HepG2 (cell line): ENCODE measurements at regions not wholly inside any gene's neighbourhood (a gene's known extent, or its start where the extent isn't known, plus 50 kb on each side); places are given as distances from the start of the nearest gene placed in this dataset.

Experiments
- ATAC-seq: fragments of 200-7000 bp; cut with Tn5 transposase; 3 replicates; pipeline ENCODE4 v1.9.1; 2020; ENCODE audit warnings: mild to moderate bottlenecking, moderate library complexity
- BruUV-seq: library from RNA; stranded (reverse); fragments of 400-500 nt; replicated peaks from 2 replicates; lab custom pipeline; 2021; lab: Mats Ljungman, UMichigan
- CTCF ChIA-PET: fragments of 300-600 bp; formaldehyde crosslinking; extraction: SDS; loops from one replicate; lab custom pipeline; 2021; ENCODE audit warnings: low total read pairs, inconsistent platforms, low intra/inter-chr PET ratio; lab: Yijun Ruan, JAX
- POLR2A ChIA-PET: fragments of 350-600 bp; sonication (Branson Sonifier 250); formaldehyde crosslinking; loops from one replicate; lab custom pipeline; 2020; ENCODE audit warnings: antibody characterized with exemption, inconsistent platforms; lab: Yijun Ruan, JAX
- DNase-seq: peaks from one replicate; pipeline ENCODE4 v3.0.0-alpha.2; 2015; ENCODE audit warnings: low spot score
- FAIRE-seq: peaks from 3 replicates; lab custom pipeline; 2011; peaks lifted over from hg19 to GRCh38; lab: Jason Lieb, UNC
- H2AFZ ChIP-seq: one replicate; pipeline ENCODE4 v1.6.1; 2011; ENCODE audit warnings: low read length, inconsistent platforms
- H3K27ac ChIP-seq: fragments of 300-600 bp; 3 replicates; pipeline ENCODE4 v1.8.0; 2011; ENCODE audit warnings: mixed run types, mild to moderate bottlenecking, mixed read lengths, low read length, inconsistent platforms; ENCODE audit not compliant: insufficient read depth; ENCODE audit errors: extremely low read length
- H3K27me3 ChIP-seq, 2 experiments: fragments of 200-600 bp in 1 of 2; 2 replicates in 1 of 2; 3 replicates in 1 of 2; pipeline versions ENCODE4 v1.6.0 to v1.8.0; 2011; ENCODE audit warnings: low read length in 2 of 2, mild to moderate bottlenecking in 2 of 2, moderate library complexity in 2 of 2, inconsistent platforms in 1 of 2; ENCODE audit not compliant: insufficient read depth in 2 of 2, control insufficient read depth in 1 of 2
- H3K36me3 ChIP-seq, 2 experiments: fragments of 200-600 bp in 1 of 2; replicated peaks in 1 of 2; 2 replicates in 1 of 2; 3 replicates in 1 of 2; pipeline versions ENCODE4 v1.5.1 to v1.8.0; 2011; ENCODE audit warnings: low read length in 2 of 2, inconsistent platforms in 1 of 2; ENCODE audit not compliant: insufficient read depth in 2 of 2, control insufficient read depth in 1 of 2
- H3K4me1 ChIP-seq: 2 replicates; pipeline ENCODE4 v1.5.1; 2012; ENCODE audit warnings: low read length, inconsistent platforms; ENCODE audit not compliant: insufficient read depth
- H3K4me2 ChIP-seq: 2 replicates; pipeline ENCODE4 v1.6.0; 2011; ENCODE audit warnings: low read depth, low read length, inconsistent platforms
- H3K4me3 ChIP-seq, 3 experiments: fragments of 200-600 bp in 1 of 3; sonication (generic), shearing (Covaris generic) in 1 of 3; replicated peaks in 1 of 3; 2 replicates each; pipeline ENCODE4 v1.5.1; 2011 to 2016; ENCODE audit warnings: low read length in 3 of 3, inconsistent platforms in 2 of 3, low read depth in 2 of 3, mild to moderate bottlenecking in 2 of 3, control low read depth in 1 of 3, mixed read lengths in 1 of 3; ENCODE audit not compliant: insufficient read depth in 1 of 3
- H3K79me2 ChIP-seq: one replicate; pipeline ENCODE4 v1.6.1; 2011; ENCODE audit warnings: low read length, inconsistent platforms; ENCODE audit not compliant: insufficient read depth
- H3K9ac ChIP-seq: 2 replicates; pipeline ENCODE4 v1.6.0; 2011; ENCODE audit warnings: mild to moderate bottlenecking, low read depth, low read length, inconsistent platforms; ENCODE audit not compliant: insufficient read depth
- H3K9me3 ChIP-seq: 2 replicates; pipeline ENCODE4 v1.5.1; 2012; ENCODE audit warnings: mild to moderate bottlenecking, low read length
- H4K20me1 ChIP-seq: 2 replicates; pipeline ENCODE4 v1.6.0; 2011; ENCODE audit warnings: inconsistent platforms, mild to moderate bottlenecking, low read length, moderate library complexity; ENCODE audit not compliant: insufficient read depth
- ATF7-NPFF ChIP-seq: sonication (generic); formaldehyde crosslinking; IDR thresholded peaks from 2 replicates; pipeline ENCODE4 v1.8.1; 2023; ENCODE audit warnings: mild to moderate bottlenecking, low read depth, missing genetic modification reagents, moderate library complexity
- BRCA1 ChIP-seq: sonication (generic); formaldehyde crosslinking; IDR thresholded peaks from 2 replicates; pipeline ENCODE4 v1.4.0; 2020; ENCODE audit warnings: missing genetic modification reagents
- DR1 ChIP-seq: sonication (generic); formaldehyde crosslinking; IDR thresholded peaks from 2 replicates; pipeline ENCODE4 v1.8.0; 2021; ENCODE audit warnings: mild to moderate bottlenecking, missing genetic modification reagents, inconsistent platforms
- RXRB ChIP-seq: IDR thresholded peaks from 2 replicates; pipeline ENCODE4 v1.6.1; 2016; ENCODE audit warnings: borderline replicate concordance, missing genetic modification reagents, missing compliant biosample characterization
- TBP ChIP-seq: sonication (generic); formaldehyde crosslinking; IDR thresholded peaks from 2 replicates; pipeline ENCODE4 v1.5.0; 2020; ENCODE audit warnings: missing genetic modification reagents
- ZNF253 ChIP-seq: sonication (generic); formaldehyde crosslinking; IDR thresholded peaks from 2 replicates; pipeline ENCODE4 v1.8.0; 2022; ENCODE audit warnings: mild to moderate bottlenecking, missing genetic modification reagents, borderline replicate concordance
- ZNF589 ChIP-seq: sonication (generic); formaldehyde crosslinking; conservative IDR thresholded peaks from 2 replicates; pipeline ENCODE4 v1.8.0; 2022; ENCODE audit warnings: mild to moderate bottlenecking, moderate library complexity, missing genetic modification reagents
- ZNF615 ChIP-seq: sonication (generic); formaldehyde crosslinking; IDR thresholded peaks from 2 replicates; pipeline ENCODE4 v1.5.0; 2020; ENCODE audit warnings: mild to moderate bottlenecking, missing genetic modification reagents, borderline replicate concordance
- ZSCAN30 ChIP-seq: sonication (generic); formaldehyde crosslinking; IDR thresholded peaks from 2 replicates; pipeline ENCODE4 v1.5.0; 2020; ENCODE audit warnings: mild to moderate bottlenecking, missing genetic modification reagents
- WGBS: methylation state at CpG from one replicate; pipeline ENCODE4 v1.1.6; 2017; ENCODE audit warnings: low lambda C conversion rate; 5-methylcytosine and 5-hydroxymethylcytosine counted together
- in situ Hi-C: cut with HindIII; loops from 2 replicates; pipeline ENCODE4 v1.10.0; 2017; ENCODE audit warnings: low pct_unique_long_range_greater_than_20kb; ENCODE audit not compliant: extremely low pct_ligation_motif_present
- intact Hi-C: fragments of 100-400 bp; cut with micrococcal nuclease; formaldehyde crosslinking; loops from one replicate; pipeline ENCODE4 v1.10.0; 2022; ENCODE audit not compliant: unreplicated experiment

GRCh38 chr3:190912736-190913135 is 50.2 kb upstream of the GMNC start:
- H3K4me1 ChIP-seq: no peaks in the 10 kb centered on the region
- in situ Hi-C loops (no loop called here), intact Hi-C loops (no loop called here)
- no peak overlapping the region for H3K4me2 ChIP-seq
- H3K9me3 ChIP-seq: no peaks in the 10 kb centered on the region
- H2AFZ ChIP-seq: no peak overlapping the region
- H3K4me3 ChIP-seq: no peak overlapping the region
- WGBS: 0% methylated on average over 4 of the region's 5 CpGs
- ATAC-seq: no peak
- no peak for FAIRE-seq
- H3K79me2 ChIP-seq: no peaks in the 10 kb centered on the region
- no peaks in the 10 kb centered on the region for H4K20me1 ChIP-seq
- ChIA-PET CTCF (no interaction called here), POLR2A (no interaction called here)
- no peaks in the 10 kb centered on the region for H3K36me3 ChIP-seq
- DNase-seq: no peak
- no TSS peak for BruUV-seq
- H3K27me3 ChIP-seq: no peaks in the 10 kb centered on the region
- no peak overlapping the region for H3K27ac ChIP-seq
- TF ChIP-seq ZNF253 (CRISPR knock-in tag) (no peak), ZNF615 (CRISPR knock-in tag) (no peak), RXRB (CRISPR knock-in tag) (no peak), TBP (CRISPR knock-in tag) (no peak), ATF7-NPFF (CRISPR knock-in tag) (no peak), DR1 (CRISPR knock-in tag) (no peak), BRCA1 (CRISPR knock-in tag) (no peak), ZNF589 (no peak), ZSCAN30 (no peak)
- H3K9ac ChIP-seq: no peak overlapping the region
